ENCODE measurements at regions not wholly inside any gene's neighbourhood (a gene's known extent, or its start where the extent isn't known, plus 50 kb on each side); places are given as distances from the start of the nearest gene placed in this dataset.

- no peak for TF ChIP-seq ZNF512 (CRISPR knock-in tag; IDR thresholded peaks at IDR 0.05; ENCODE audit: borderline replicate concordance)
- TF ChIP-seq CTCF (IDR thresholded peaks at IDR 0.05): no peak
- TF ChIP-seq TCF7 (CRISPR knock-in tag; IDR thresholded peaks at IDR 0.05; ENCODE audit: low read depth): no peak
- no peak for TF ChIP-seq ZNF263 (CRISPR knock-in tag; IDR thresholded peaks at IDR 0.05; ENCODE audit: low read depth)
- TF ChIP-seq MYBL2 (CRISPR knock-in tag; IDR thresholded peaks at IDR 0.05): no peak
- no peak for TF ChIP-seq ATF2 (CRISPR knock-in tag; IDR thresholded peaks at IDR 0.05; ENCODE audit: borderline replicate concordance, low read depth)
- TF ChIP-seq MAX (CRISPR knock-in tag; IDR thresholded peaks at IDR 0.05): no peak
Observed at GRCh38 chr7:39808796-39809481, 141.1 kb upstream of the CDK13 start.

All from WTC11 (cell line).